OCI-LY7 (cell line): ENCODE measurements at regions not wholly inside any gene's neighbourhood (a gene's known extent, or its start where the extent isn't known, plus 50 kb on each side); places are given as distances from the start of the nearest gene placed in this dataset.

Source experiments
- BruUV-seq: library from RNA; stranded (reverse); fragments of 400-500 nt; replicated peaks from 2 replicates; lab custom pipeline; 2021; lab: Mats Ljungman, UMichigan
- CTCF ChIA-PET: fragments of 300-600 bp; sonication (Branson Sonifier 250); formaldehyde crosslinking; loops from one replicate; lab custom pipeline; 2022; ENCODE audit warnings: antibody characterized with exemption; ENCODE audit not compliant: unreplicated experiment; lab: Charles Lee
- POLR2A ChIA-PET: fragments of 300-600 bp; sonication (Branson Sonifier 250); formaldehyde crosslinking; loops from one replicate; lab custom pipeline; 2022; ENCODE audit warnings: antibody characterized with exemption; lab: Charles Lee
- DNase-seq: peaks from one replicate; pipeline ENCODE4 v3.0.0-alpha.2; 2015; ENCODE audit warnings: low spot score
- H2AFZ ChIP-seq: fragments of 200-600 bp; sonication (generic), shearing (Covaris generic); 2 replicates; pipeline ENCODE4 v1.6.1; 2014; ENCODE audit warnings: mild to moderate bottlenecking, antibody characterized with exemption, low read length, moderate library complexity
- H3K27ac ChIP-seq: fragments of 200-600 bp; sonication (generic); 2 replicates; pipeline ENCODE4 v1.5.1; 2014; ENCODE audit warnings: mixed run types, low read depth, mild to moderate bottlenecking, moderate library complexity, low read length, inconsistent platforms; ENCODE audit not compliant: poor library complexity, severe bottlenecking
- H3K36me3 ChIP-seq: fragments of 200-600 bp; sonication (generic); 2 replicates; pipeline ENCODE4 v1.6.1; 2014; ENCODE audit warnings: mild to moderate bottlenecking, antibody characterized with exemption, low read length, moderate library complexity, mixed read lengths; ENCODE audit not compliant: insufficient read depth
- H3K4me1 ChIP-seq: fragments of 200-600 bp; sonication (generic); 2 replicates; pipeline ENCODE4 v1.5.1; 2014; ENCODE audit warnings: mild to moderate bottlenecking, low read length; ENCODE audit not compliant: insufficient read depth, poor library complexity, severe bottlenecking
- H3K4me2 ChIP-seq: fragments of 200-600 bp; sonication (generic); 2 replicates; pipeline ENCODE4 v1.6.1; 2014; ENCODE audit warnings: mild to moderate bottlenecking, low read length
- H3K4me3 ChIP-seq: fragments of 200-600 bp; sonication (generic); 2 replicates; pipeline ENCODE4 v1.5.1; 2014; ENCODE audit warnings: mild to moderate bottlenecking, low read depth, low read length; ENCODE audit not compliant: poor library complexity, severe bottlenecking
- H3K79me2 ChIP-seq: fragments of 200-600 bp; sonication (generic); 2 replicates; pipeline ENCODE4 v1.6.1; 2016; ENCODE audit warnings: low read depth, mild to moderate bottlenecking, low read length, moderate library complexity, mixed read lengths; ENCODE audit not compliant: insufficient read depth
- H3K9me2 ChIP-seq: fragments of 200-600 bp; sonication (generic); 2 replicates; pipeline ENCODE4 v1.6.1; 2016; ENCODE audit warnings: mild to moderate bottlenecking, low read length, mixed read lengths; ENCODE audit not compliant: insufficient read depth
- H3K9me3 ChIP-seq: fragments of 200-600 bp; sonication (generic); 2 replicates; pipeline ENCODE4 v1.6.1; 2014; ENCODE audit warnings: mild to moderate bottlenecking, mixed run types, low read length, mixed read lengths
- H4K20me1 ChIP-seq: fragments of 200-600 bp; sonication (generic); 2 replicates; pipeline ENCODE4 v1.6.1; 2014; ENCODE audit warnings: mild to moderate bottlenecking, antibody characterized with exemption, low read length, moderate library complexity, mixed read lengths; ENCODE audit not compliant: insufficient read depth
- EZH2phosphoT487 ChIP-seq: fragments of 200-600 bp; sonication (generic); IDR thresholded peaks from 2 replicates; pipeline ENCODE4 v1.6.1; 2018; ENCODE audit warnings: low read depth, borderline replicate concordance, mild to moderate bottlenecking, mixed run types, antibody characterized with exemption, low read length, moderate library complexity, mixed read lengths
- intact Hi-C: fragments of 100-400 bp; cut with micrococcal nuclease; formaldehyde crosslinking; loops from one replicate; pipeline ENCODE4 v1.10.0; 2022; ENCODE audit not compliant: unreplicated experiment
- TF ChIP-seq, protein P1 (sequence below): fragments of 200-600 bp; sonication (generic); conservative IDR thresholded peaks from 2 replicates; pipeline ENCODE4 v1.5.1; 2014; ENCODE audit warnings: mild to moderate bottlenecking, antibody characterized with exemption, low read length, moderate library complexity, mixed read lengths

DNA sequence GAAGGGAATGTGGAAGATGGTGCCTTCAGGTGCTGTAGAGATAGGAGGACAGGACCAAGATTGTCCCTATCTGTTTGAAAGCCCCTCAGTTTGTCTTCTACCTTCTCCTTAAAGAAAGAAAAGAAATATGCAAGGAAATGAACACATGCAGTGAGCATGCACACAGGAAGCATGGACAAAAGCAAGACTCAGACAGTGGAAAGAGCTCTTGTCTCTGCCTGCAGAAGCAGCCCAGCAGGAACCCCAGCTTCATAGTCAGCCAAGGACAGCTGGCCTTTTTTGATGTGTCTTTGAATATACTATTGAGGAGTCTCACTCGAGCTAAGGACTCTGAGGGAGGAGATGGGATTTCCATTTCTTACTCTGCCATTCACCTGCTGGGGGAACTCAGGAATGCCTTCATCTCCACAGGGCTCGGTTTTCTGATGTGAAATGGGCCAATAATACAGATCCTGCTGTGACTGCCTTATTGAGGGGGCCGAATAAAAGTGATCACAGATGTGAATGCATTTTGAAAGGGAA is 132.5 kb upstream of the ADRA1B start:
- H3K4me3 ChIP-seq, result no peak overlapping the region
- TF ChIP-seq, protein P1, sequence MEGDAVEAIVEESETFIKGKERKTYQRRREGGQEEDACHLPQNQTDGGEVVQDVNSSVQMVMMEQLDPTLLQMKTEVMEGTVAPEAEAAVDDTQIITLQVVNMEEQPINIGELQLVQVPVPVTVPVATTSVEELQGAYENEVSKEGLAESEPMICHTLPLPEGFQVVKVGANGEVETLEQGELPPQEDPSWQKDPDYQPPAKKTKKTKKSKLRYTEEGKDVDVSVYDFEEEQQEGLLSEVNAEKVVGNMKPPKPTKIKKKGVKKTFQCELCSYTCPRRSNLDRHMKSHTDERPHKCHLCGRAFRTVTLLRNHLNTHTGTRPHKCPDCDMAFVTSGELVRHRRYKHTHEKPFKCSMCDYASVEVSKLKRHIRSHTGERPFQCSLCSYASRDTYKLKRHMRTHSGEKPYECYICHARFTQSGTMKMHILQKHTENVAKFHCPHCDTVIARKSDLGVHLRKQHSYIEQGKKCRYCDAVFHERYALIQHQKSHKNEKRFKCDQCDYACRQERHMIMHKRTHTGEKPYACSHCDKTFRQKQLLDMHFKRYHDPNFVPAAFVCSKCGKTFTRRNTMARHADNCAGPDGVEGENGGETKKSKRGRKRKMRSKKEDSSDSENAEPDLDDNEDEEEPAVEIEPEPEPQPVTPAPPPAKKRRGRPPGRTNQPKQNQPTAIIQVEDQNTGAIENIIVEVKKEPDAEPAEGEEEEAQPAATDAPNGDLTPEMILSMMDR, result no peak
- TF ChIP-seq EZH2phosphoT487, result no peak
- no peaks in the 10 kb centered on the region for H3K79me2 ChIP-seq
- no peaks in the 10 kb centered on the region for H3K36me3 ChIP-seq
- no peak overlapping the region for H3K27ac ChIP-seq
- intact Hi-C loops, result no loop called here
- H3K4me2 ChIP-seq, result no peak overlapping the region
- POLR2A ChIA-PET, result no interaction called here
- CTCF ChIA-PET, result no interaction called here
- no peaks in the 10 kb centered on the region for H4K20me1 ChIP-seq
- no peaks in the 10 kb centered on the region for H3K9me3 ChIP-seq
- no peak for DNase-seq
- BruUV-seq, result no TSS peak
- H3K4me1 ChIP-seq, result no peaks in the 10 kb centered on the region
- H2AFZ ChIP-seq, result no peak overlapping the region
- H3K9me2 ChIP-seq, result no peaks in the 10 kb centered on the region

DNA sequence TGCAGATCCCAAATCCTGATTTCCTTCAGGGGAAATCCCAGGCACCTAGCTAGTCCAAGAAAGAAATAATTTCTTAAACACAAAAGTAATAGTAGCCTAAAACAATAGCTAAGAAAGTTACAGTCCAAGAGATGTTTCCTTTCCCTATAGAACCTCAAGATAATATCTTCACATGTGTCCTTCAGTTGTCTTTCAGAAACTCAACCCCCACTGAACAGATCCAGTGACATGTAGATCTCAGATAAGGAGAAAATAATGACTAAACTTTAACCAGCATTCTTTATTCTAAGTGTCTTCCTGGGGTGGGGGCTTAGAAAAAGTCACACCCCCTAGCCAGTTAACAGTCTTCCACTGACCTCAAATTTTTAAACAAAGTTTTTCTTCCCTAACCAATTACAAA is 131.3 kb upstream of the ADRA1B start:
- CTCF ChIA-PET, result no interaction called here
- BruUV-seq, result no TSS peak

DNA sequence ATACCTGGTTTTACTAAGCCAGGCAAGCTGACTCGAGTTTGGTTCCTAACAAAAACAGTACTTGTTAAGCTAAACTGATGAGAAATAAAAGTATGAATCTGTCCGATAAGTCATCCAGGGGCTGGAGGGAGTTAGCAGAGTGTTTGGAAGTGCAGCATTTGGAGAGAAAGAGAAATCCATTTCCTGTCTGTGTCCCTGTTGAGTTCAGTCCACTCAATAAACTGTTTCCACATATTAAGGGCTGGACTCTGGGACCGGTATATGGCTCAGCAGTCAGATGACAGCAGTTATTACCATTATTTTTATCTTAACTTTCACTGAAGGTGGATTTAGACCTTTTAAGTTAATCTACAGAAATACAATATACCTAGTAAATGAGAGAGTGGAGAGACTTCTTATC is 130.6 kb upstream of the ADRA1B start:
- Histone ChIP-seq H2AFZ (no peak overlapping the region), H3K9me2 (no peaks in the 10 kb centered on the region), H3K9me3 (no peaks in the 10 kb centered on the region), H3K36me3 (no peaks in the 10 kb centered on the region), H4K20me1 (no peaks in the 10 kb centered on the region), H3K27ac (no peak overlapping the region), H3K4me1 (no peaks in the 10 kb centered on the region), H3K4me3 (no peak overlapping the region), H3K79me2 (no peaks in the 10 kb centered on the region), H3K4me2 (no peak overlapping the region)
- DNase-seq, result no peak
- TF ChIP-seq, protein P1, result no peak
- no peak for TF ChIP-seq EZH2phosphoT487
- ChIA-PET POLR2A (no interaction called here), CTCF (no interaction called here)
- intact Hi-C loops, result no loop called here
- BruUV-seq, result no TSS peak

More for the DNA sequence above, 131.3 kb upstream of the ADRA1B start:
- Histone ChIP-seq H3K9me2 (no peaks in the 10 kb centered on the region), H3K79me2 (no peaks in the 10 kb centered on the region), H2AFZ (no peak overlapping the region), H4K20me1 (no peaks in the 10 kb centered on the region), H3K4me2 (no peak overlapping the region), H3K36me3 (no peaks in the 10 kb centered on the region), H3K9me3 (no peaks in the 10 kb centered on the region), H3K4me3 (no peak overlapping the region), H3K4me1 (no peaks in the 10 kb centered on the region), H3K27ac (no peak overlapping the region)
- POLR2A ChIA-PET, result no interaction called here
- intact Hi-C loops, result no loop called here
- TF ChIP-seq, protein P1, result no peak
- TF ChIP-seq EZH2phosphoT487, result no peak
- no peak for DNase-seq
